ENCODE measurements at regions not wholly inside any gene's neighbourhood (a gene's known extent, or its start where the extent isn't known, plus 50 kb on each side); places are given as distances from the start of the nearest gene placed in this dataset.

- H3K4me1 Mint-ChIP-seq = peaks cover 15% of the 10 kb centered on the region
- no peak overlapping the region for H3K27ac ChIP-seq (ENCODE audit: low read depth, low read length)
- H3K9ac ChIP-seq (ENCODE audit: extremely low read depth, low read length, poor library complexity, severe bottlenecking) = no peak overlapping the region
- peak; percentile 61 for DNase-seq
- H3K4me3 Mint-ChIP-seq = no peak overlapping the region
- H3K4me3 ChIP-seq (ENCODE audit: low read length) = no peak overlapping the region
- H3K27me3 Mint-ChIP-seq (ENCODE audit: insufficient read depth) = peaks cover 4% of the 10 kb centered on the region
- 89% methylated on average over 3 of the region's 3 CpGs; no CpG with 5 or more reads in 1 of the 2 experiments for WGBS, 2 experiments (ENCODE audit: insufficient coverage in 1 of 2, insufficient read length in 1 of 2)
- H3K9me3 ChIP-seq (ENCODE audit: control insufficient read depth, low read length) = no peaks in the 10 kb centered on the region
- peak; percentile 52 for TF ChIP-seq CTCF (conservative IDR thresholded peaks at IDR 0.05)
- H3K36me3 Mint-ChIP-seq (ENCODE audit: low read depth) = no peaks in the 10 kb centered on the region
- H3K4me1 ChIP-seq (ENCODE audit: control insufficient read depth, insufficient read depth, low read length) = no peaks in the 10 kb centered on the region
- no peak overlapping the region for H3K27ac Mint-ChIP-seq
- no peaks in the 10 kb centered on the region for H3K27me3 ChIP-seq (ENCODE audit: control insufficient read depth, insufficient read depth, low read length, poor library complexity, severe bottlenecking)
- no peaks in the 10 kb centered on the region for H3K9me3 Mint-ChIP-seq
- no peaks in the 10 kb centered on the region for H3K36me3 ChIP-seq (ENCODE audit: control insufficient read depth, insufficient read depth, low read length)
Measured at GRCh38 chrX:99722094-99722493, 688.0 kb downstream of the PCDH19 start.

- WGBS, 2 experiments (ENCODE audit: insufficient coverage in 1 of 2, insufficient read length in 1 of 2) = 87 to 100% methylated on average over 1 to 6 of the region's 6 CpGs
- no peaks in the 10 kb centered on the region for H3K27me3 ChIP-seq (ENCODE audit: control insufficient read depth, insufficient read depth, low read length, poor library complexity, severe bottlenecking)
- no peaks in the 10 kb centered on the region for H3K9me3 ChIP-seq (ENCODE audit: control insufficient read depth, low read length)
- no peaks in the 10 kb centered on the region for H3K4me1 ChIP-seq (ENCODE audit: control insufficient read depth, insufficient read depth, low read length)
- peak; percentile 52 for TF ChIP-seq CTCF (conservative IDR thresholded peaks at IDR 0.05)
- no peak overlapping the region for H3K27ac ChIP-seq (ENCODE audit: low read depth, low read length)
- H3K27me3 Mint-ChIP-seq (ENCODE audit: insufficient read depth) = peaks cover 2% of the 10 kb centered on the region
- no peak overlapping the region for H3K9ac ChIP-seq (ENCODE audit: extremely low read depth, low read length, poor library complexity, severe bottlenecking)
- no peaks in the 10 kb centered on the region for H3K36me3 Mint-ChIP-seq (ENCODE audit: low read depth)
- no peak overlapping the region for H3K4me3 Mint-ChIP-seq
- no peak overlapping the region for H3K4me3 ChIP-seq (ENCODE audit: low read length)
- H3K27ac Mint-ChIP-seq = no peak overlapping the region
- H3K4me1 Mint-ChIP-seq = peaks cover 2% of the 10 kb centered on the region
- peak; percentile 53 for DNase-seq
- H3K36me3 ChIP-seq (ENCODE audit: control insufficient read depth, insufficient read depth, low read length) = no peaks in the 10 kb centered on the region
- H3K9me3 Mint-ChIP-seq = peaks cover 8% of the 10 kb centered on the region
Measured at GRCh38 chrX:99719140-99719539, 690.9 kb downstream of the PCDH19 start.

GRCh38 chrX:99717716-99718115 lies 692.4 kb downstream of the PCDH19 start:
- Histone ChIP-seq H3K9me3 (ENCODE audit: control insufficient read depth, low read length) (no peaks in the 10 kb centered on the region), H3K4me1 (ENCODE audit: control insufficient read depth, insufficient read depth, low read length) (no peaks in the 10 kb centered on the region), H3K27ac (ENCODE audit: low read depth, low read length) (no peak overlapping the region), H3K27me3 (ENCODE audit: control insufficient read depth, insufficient read depth, low read length, poor library complexity, severe bottlenecking) (no peaks in the 10 kb centered on the region), H3K36me3 (ENCODE audit: control insufficient read depth, insufficient read depth, low read length) (no peaks in the 10 kb centered on the region), H3K4me3 (ENCODE audit: low read length) (no peak overlapping the region), H3K9ac (ENCODE audit: extremely low read depth, low read length, poor library complexity, severe bottlenecking) (no peak overlapping the region)
- peaks cover 12% of the 10 kb centered on the region for H3K9me3 Mint-ChIP-seq
- H3K4me3 Mint-ChIP-seq = no peak overlapping the region
- WGBS, 2 experiments (ENCODE audit: insufficient coverage in 1 of 2, insufficient read length in 1 of 2) = 87% methylated on average over 2 of the region's 2 CpGs; no CpG with 5 or more reads in 1 of the 2 experiments
- no peaks in the 10 kb centered on the region for H3K36me3 Mint-ChIP-seq (ENCODE audit: low read depth)
- no peak for TF ChIP-seq CTCF (conservative IDR thresholded peaks at IDR 0.05)
- no peaks in the 10 kb centered on the region for H3K27me3 Mint-ChIP-seq (ENCODE audit: insufficient read depth)
- H3K27ac Mint-ChIP-seq = no peak overlapping the region
- H3K4me1 Mint-ChIP-seq = peaks cover 2% of the 10 kb centered on the region
- DNase-seq = no peak

All from endodermal cell (in vitro differentiated cells).